CD1c-positive myeloid dendritic cell (primary cell): ENCODE measurements at regions not wholly inside any gene's neighbourhood (a gene's known extent, or its start where the extent isn't known, plus 50 kb on each side); places are given as distances from the start of the nearest gene placed in this dataset.
A peak's percentile ranks its signal among the peaks of the same experiment; 100 is the strongest.

Experiments
- DNase-seq: peaks from one replicate; pipeline ENCODE4 v3.0.0-alpha.2; 2016; ENCODE audit errors: extremely low spot score

DNA sequence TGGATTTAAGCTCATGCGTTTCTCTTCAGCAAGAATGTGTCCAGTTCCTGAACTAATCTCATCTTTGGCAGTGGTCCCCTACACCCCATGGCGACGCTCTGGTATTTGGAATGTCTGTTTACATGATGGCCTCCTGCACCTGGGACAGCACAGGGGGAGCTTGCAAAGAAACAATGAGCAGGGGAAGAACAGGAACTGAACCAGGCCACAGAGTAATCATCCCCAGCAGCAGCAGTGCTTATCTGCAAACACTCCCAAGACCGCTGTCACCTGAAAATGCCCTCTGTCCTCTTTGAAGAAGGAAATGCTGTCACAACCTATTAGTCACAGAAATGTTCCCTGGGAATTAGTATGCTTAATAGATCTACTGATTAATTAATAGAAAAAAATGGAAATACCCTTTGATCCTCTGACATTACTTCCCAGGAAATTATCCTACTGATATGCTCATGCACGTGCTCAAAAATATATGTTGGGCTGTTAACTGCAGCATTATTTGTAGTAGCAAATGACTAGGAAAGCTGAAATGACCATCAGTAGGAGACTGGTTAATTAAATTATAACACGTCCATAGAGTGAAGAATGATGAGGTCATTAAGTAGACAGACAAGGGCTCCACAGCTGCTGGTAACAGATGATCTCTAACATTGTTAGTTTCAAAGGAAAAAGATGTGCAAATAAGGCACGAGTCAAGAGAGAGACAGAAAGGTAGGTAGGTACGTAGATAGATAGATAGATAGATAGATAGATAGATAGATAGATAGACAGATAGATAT, 279.3 kb upstream of the FLRT2 start:
- DNase-seq, result no peak

- DNase-seq, result no peak
These were observed 277.9 kb upstream of the FLRT2 start for GRCh38 chr14:85252011-85252410.

GRCh38 chr14:85254711-85255110, 275.2 kb upstream of the FLRT2 start:
- DNase-seq, result no peak

DNA sequence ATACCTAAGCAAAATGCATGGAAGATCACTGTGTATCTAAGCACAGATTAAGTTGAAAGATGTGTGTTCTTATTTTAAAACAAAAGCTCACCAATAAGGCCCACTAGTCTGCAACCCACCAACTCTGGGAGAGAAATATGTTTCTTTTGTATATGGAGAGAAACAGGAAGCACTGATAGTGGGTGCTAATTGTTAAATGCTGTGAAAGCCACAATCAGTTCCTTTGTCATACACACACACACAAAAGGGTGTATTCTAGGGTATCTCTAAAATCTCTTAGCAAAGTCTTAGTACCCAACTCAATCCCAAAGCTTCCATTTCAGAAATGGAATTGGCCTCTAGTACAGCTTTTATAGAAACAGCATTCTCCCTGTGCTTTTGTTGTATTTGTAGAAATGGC, 272.7 kb upstream of the FLRT2 start:
- DNase-seq, result no peak

- DNase-seq, result peak; percentile 28
These were observed 265.8 kb upstream of the FLRT2 start for GRCh38 chr14:85263916-85264675.

DNA sequence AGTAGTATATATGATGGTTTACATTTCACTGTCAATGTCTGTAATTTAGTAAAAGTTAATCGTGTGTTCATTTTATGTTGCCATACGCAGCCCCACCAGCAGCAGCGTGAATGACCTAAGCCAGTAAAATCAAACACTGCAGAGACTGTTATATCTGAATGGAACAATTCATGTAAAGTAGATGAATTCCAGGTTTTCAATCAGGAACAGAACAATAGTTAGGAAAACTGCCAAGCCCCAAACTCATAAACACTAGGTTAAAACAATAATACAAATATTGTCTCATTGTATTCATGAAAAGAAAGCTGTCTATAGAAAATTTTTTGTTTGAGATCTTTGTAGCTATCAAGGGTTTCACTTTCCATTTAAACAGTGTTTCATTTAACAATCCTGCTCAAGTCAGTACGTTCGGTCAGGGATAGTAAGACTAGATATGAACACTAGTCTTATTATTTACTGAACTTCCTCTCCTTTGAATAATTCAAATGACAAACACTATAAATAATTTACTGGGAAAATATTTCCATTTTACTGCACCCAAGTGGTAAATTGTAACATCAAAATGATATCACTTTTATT, 256.8 kb upstream of the FLRT2 start:
- no peak for DNase-seq

GRCh38 chr14:85273952-85274351, 256.0 kb upstream of the FLRT2 start:
- DNase-seq, result no peak

DNA sequence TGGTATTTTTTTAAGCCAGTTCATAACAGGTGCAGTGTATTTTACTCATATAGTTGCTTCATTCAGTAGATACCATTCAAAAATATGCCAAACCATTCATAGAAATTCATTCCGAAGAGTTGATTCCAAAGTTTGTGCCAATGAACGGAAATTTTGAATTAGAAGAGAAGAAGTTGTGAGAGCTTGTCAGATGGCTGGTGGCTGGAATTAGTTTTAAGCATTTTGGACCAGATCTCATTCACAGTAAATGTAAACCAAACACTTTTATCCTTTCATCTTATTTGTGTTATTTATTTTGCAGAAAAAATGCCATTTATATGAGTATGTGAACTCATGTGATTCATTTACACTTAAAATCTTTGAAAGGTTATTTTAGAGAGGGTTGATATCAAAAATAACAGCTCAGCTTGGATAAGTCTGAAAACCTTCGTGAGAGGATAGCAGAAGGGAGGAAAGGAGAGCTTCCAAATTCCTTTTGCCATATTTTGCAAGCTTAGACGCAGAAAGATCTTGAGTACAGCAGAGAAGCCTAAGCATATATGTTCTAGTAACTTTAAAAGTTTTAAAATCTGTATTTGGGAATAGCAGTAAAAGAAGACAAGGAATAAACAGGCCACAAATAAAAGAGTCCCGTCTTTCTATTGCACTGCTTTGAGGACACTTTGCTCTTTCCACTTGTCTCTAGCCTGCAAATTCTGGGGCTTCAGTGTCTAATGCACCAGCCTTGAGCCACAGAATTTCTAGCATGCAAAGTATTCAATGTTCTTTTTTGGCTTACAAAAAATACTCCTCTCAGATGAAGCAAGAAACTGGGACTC, 253.6 kb upstream of the FLRT2 start:
- no peak for DNase-seq

GRCh38 chr14:85276979-85277228, 253.0 kb upstream of the FLRT2 start:
- DNase-seq, result no peak

GRCh38 chr14:85279407-85279806, 250.5 kb upstream of the FLRT2 start:
- DNase-seq, result no peak

GRCh38 chr14:85280074-85280473, 249.9 kb upstream of the FLRT2 start:
- no peak for DNase-seq

DNA sequence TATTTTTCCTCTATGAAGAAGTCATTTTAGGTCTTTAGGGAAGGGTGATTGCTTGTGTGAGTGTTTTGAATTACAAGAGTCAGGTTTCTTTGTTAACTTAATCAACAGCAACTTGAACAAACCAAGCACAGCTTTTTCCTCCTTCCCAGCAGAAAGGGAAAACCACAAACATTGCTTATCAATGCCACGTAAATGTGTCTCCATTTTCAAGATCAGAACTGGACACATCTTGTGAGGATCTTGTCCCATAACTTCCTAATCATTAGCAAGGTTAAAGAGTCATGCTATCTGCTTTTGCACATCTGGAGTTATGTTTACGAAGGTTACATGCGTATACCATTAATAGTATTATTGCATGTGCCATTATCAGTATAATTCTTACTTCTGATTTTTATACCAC, 248.0 kb upstream of the FLRT2 start:
- no peak for DNase-seq

DNA sequence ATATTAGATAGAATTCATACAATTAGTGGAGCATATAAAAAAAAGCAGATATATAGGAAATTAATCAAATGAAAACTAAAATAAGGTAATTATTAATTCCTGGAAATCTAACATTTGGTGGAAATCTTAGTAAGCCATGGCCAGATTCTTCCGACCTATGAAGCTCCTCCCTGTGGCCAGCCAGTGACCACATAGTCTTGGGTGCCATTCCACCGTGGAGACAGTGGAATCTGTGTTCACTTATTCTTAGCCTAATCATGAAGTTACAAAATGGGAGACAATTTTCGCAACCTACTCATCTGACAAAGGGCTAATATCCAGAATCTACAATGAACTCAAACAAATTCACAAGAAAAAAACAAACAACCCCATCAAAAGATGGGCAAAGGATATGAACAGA, 241.9 kb upstream of the FLRT2 start:
- no peak for DNase-seq

DNA sequence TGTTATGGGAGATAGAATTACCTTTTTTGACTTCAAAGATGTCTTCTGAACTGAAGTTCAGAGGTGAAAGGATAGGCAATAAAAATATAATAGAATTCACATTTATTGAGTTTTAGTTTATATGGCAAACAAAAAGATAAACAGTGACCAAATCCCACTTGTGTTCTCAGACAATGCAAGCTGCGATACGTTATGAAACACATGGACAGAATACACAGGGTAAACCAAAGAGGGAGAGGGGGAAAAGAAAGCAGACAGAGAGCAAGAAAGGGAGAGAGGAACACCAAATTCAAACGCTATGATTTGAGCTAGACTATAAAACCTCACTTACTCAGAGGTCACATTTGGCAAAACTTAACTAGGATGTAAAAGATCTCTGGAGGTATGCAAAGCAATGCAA, 238.2 kb upstream of the FLRT2 start:
- no peak for DNase-seq

- DNase-seq, result peak; percentile 5
These were observed 236.2 kb upstream of the FLRT2 start for GRCh38 chr14:85293612-85294234.

- DNase-seq, result no peak
These were observed 234.6 kb upstream of the FLRT2 start for GRCh38 chr14:85295318-85295717.

DNA sequence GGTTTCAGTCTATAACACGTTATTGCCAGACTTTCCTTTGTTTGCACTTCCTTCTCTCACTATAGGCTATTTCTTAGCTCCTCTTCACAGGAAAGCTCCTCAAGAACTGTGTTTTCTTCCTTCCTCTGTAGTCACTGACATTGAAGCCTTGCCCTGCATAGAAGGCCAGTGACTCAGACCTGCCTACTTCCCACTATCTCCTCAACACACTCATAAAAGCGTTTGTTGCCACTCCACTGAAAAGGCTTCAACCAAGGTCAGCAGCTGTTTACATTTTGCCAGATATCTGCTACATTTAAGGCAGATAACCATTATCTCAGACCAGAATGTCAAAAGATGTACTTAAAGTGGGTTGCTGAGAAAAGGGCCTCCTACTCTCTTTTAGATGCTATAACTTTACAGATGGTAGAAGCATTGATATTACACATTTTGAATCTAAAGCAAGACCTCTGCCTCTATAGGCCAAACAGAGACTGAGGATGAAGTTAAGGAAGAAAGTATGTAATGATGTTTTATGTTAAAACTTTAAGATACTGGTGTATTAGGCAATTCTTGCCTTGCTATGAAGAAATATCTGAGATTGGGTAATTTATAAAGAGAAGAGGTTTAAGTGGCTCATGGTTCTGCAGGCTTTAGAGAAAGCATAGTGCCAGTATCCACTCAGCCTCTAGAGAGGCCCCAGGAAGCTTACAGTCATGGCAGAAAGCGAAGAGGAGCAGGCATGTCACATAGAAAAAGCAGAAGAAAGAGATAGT, 233.3 kb upstream of the FLRT2 start:
- DNase-seq, result peak; percentile 47

DNA sequence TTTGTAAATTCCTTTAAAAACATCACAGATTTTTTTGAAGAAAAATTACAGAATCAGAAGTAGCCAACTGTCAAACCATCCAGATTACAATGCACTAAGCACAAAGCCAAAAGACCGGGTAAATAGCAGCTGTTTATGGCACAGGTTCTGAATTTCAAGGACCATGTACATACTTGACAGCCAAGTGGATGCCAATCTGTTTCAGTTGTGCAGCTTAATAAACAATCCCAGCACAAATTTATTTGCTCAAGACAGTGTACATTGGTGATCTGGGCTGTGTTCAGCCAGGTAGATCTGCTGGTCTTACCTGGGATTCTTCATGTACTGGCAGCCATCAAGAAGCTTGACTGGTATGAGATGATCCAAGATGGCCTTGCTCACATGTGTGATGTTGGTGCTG, 229.8 kb upstream of the FLRT2 start:
- DNase-seq, result no peak

GRCh38 chr14:85301506-85301905, 228.4 kb upstream of the FLRT2 start:
- no peak for DNase-seq

DNA sequence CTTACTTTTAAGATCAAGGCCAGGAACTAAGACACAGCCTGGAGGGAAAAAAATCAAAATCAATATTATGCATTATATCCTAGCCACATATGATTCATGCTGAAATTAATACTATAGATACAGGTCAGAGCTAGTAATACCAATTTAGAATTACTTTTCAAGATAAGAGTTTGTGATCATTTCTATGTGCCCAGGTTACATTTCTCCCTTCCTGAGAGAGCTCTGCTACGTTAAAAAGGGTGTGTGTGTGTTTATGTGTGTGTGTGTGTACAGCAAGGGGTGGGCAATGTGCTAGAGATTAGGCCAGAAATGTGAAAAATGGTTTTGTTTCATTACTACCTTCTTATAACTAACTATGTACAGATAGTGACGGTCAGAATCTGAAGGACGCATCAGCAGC, 223.9 kb upstream of the FLRT2 start:
- DNase-seq, result no peak
